IPS DF 6.9 (cell line): ENCODE measurements at regions not wholly inside any gene's neighbourhood (a gene's known extent, or its start where the extent isn't known, plus 50 kb on each side); places are given as distances from the start of the nearest gene placed in this dataset.

Source experiments
- DNase-seq: peaks from one replicate; pipeline ENCODE4 v3.0.0-alpha.2; 2013; ENCODE audit warnings: low read depth, low spot score
- H3K27ac ChIP-seq: one replicate; pipeline ENCODE4 v1.5.1; 2013; ENCODE audit warnings: low read length, control low read depth
- H3K27me3 ChIP-seq: 2 replicates; pipeline ENCODE4 v1.6.1; 2013; ENCODE audit warnings: mild to moderate bottlenecking, low read length; ENCODE audit not compliant: control insufficient read depth, insufficient read depth
- H3K36me3 ChIP-seq: 2 replicates; pipeline ENCODE4 v1.6.1; 2013; ENCODE audit warnings: low read length; ENCODE audit not compliant: control insufficient read depth, insufficient read depth
- H3K4me1 ChIP-seq: 2 replicates; pipeline ENCODE4 v1.6.1; 2013; ENCODE audit warnings: low read length; ENCODE audit not compliant: control insufficient read depth, insufficient read depth
- H3K4me3 ChIP-seq: 2 replicates; pipeline ENCODE4 v1.5.1; 2013; ENCODE audit warnings: mild to moderate bottlenecking, low read length
- H3K9me3 ChIP-seq: 2 replicates; pipeline ENCODE4 v1.6.1; 2013; ENCODE audit warnings: low read length, inconsistent platforms; ENCODE audit not compliant: control insufficient read depth, insufficient read depth
- WGBS: extraction: QIAGEN DNeasy Blood & Tissue Kit; methylation state at CpG from one replicate; pipeline ENCODE4 v1.1.7; 2013; ENCODE audit warnings: mixed read lengths, missing lambda C conversion rate; ENCODE audit not compliant: insufficient read length, insufficient coverage; 5-methylcytosine and 5-hydroxymethylcytosine counted together

DNA sequence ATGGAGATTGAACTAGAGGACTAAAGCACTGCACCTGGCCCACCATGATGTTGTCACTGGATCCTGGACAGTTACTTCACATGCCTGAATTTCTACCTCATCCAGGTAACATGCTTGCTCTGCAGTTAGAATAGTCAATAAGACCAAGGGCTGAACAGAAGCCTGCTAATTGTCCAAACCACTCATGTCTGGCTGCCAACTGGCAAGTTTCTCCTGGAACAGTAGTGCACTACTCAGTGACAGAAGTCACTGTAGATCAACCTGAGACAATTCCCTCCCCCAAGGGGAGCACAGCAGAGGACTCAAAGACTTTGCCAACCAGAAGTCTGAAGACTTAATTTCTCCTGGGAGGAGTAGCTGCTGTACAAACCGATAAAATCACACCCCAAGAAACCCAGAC, 454.6 kb upstream of the MARCKS start:
- Histone ChIP-seq H3K4me1 (no peaks in the 10 kb centered on the region), H3K27ac (no peak overlapping the region)
- no CpG with 5 or more reads among the region's 1 CpG for WGBS

DNA sequence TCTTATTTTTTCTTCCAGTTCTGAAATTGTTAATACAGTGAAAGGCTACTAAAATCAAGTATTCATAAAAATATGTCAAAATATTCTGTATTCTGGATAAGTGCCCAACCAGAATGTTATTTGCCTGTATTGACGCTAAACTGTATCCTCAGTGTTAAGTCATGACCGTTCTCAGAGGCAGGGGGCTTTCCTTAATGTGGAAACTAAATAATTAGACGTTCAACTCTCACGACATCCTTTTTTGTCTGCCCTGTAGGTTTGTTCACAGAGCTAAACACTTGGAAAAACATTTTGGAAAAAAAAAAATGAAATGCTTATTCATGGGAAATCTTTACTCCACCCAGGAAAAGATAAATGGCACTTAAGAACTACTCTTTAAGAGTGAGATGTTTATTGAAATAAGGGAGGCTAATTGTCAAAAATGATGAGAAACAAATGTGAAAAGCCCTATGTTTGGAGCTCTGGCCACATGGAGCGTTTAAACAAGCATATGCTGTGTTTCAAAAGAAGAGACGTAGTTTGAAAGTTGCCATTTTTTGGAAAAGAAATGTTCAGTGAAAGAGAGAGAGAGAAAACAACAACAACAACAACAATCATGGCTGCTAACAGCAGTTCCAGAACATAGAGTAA, 453.1 kb upstream of the MARCKS start:
- DNase-seq = no peak
- no peak overlapping the region for H3K27ac ChIP-seq
- H3K27me3 ChIP-seq = no peaks in the 10 kb centered on the region
- H3K4me3 ChIP-seq = no peak overlapping the region
- H3K36me3 ChIP-seq = no peaks in the 10 kb centered on the region
- WGBS = no CpG with 5 or more reads among the region's 6 CpGs
- H3K9me3 ChIP-seq = no peaks in the 10 kb centered on the region
- no peaks in the 10 kb centered on the region for H3K4me1 ChIP-seq

More for the DNA sequence above, 454.6 kb upstream of the MARCKS start:
- Histone ChIP-seq H3K4me3 (no peak overlapping the region), H3K36me3 (no peaks in the 10 kb centered on the region), H3K27me3 (no peaks in the 10 kb centered on the region), H3K9me3 (no peaks in the 10 kb centered on the region)
- no peak for DNase-seq

DNA sequence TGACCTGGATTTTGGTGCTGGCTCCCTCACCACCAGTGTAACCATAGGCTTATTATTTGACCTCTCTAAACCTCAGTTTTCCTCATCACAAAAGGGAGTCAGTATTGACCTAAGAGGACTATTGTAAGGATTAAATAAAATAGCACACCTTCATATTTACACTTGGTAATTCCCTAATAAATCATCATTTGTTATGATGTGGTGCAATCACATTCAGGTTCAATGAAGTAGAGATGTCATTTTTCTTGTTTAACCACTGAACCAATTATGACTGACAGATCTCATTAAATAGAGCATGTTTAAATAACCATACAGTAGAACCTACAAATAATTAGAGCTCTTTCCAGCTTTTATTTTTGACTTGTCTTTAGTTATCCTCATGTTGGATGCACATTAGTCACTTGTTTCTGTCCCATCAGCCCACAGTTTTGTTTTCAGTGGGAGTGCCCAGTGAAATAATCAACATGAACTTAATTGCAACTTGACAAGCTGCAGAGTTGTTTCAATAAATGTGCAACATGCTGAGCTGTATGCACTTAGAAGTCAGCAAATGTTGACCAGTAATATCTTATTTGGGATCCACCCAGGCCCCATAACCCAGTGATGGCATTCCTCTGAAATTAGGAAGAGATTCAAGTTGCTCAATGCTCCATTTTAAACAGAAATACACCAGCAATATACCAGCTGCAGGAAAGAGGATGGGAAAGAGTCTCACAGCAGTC, 451.7 kb upstream of the MARCKS start:
- no peak for DNase-seq

DNA sequence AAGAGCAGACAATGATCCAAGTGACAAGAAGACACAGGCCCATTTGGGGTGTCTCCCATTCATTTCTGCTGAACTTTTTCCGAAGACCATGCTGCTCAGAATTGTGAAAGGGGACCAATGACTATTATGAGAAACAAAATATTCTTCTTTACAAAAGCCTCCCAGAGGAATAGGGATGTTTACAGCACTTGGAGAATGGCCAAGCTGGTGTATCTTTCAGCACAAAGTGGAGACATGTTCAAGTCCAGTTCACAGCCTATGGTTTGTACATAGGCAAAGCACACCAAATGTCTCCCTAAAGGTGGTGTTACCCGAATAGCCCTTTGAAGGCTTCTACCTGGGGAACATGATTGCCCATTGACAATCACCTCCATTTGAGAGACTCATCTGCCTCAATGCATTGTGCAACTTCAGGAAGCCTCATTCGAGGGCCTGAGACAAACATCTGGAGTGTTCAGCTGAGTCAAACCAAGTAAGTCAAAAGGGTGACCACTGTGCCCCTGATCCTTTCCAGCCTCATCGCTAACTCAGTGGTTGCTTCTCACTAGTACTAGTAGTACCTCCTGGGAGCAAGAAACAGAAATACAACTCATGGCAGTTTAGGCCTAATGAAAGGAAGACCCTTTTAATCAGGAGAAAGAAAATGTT, 451.0 kb upstream of the MARCKS start:
- no peaks in the 10 kb centered on the region for H3K36me3 ChIP-seq

More for the DNA sequence above, 451.7 kb upstream of the MARCKS start:
- Histone ChIP-seq H3K4me3 (no peak overlapping the region), H3K36me3 (no peaks in the 10 kb centered on the region), H3K4me1 (no peaks in the 10 kb centered on the region), H3K9me3 (no peaks in the 10 kb centered on the region), H3K27ac (no peak overlapping the region), H3K27me3 (no peaks in the 10 kb centered on the region)

DNA sequence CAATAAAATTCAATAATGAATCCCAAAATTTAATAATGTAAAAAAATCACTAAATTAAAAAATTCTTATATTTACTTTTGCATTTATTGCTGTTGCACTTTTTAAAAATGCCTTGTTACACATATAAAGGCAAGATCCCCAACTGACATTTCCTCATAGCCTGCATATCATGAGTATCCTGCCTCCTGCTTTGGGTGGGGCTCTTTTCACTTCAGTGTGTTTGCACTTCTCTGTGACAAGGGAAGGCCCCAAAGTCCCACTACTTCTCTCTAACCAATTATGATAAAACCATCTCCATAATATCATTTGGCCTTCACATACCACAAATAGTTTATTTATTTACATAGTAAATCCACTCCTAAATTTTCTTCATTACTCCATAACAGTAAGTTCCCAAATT, 446.1 kb upstream of the MARCKS start:
- Histone ChIP-seq H3K4me3 (no peak overlapping the region), H3K9me3 (no peaks in the 10 kb centered on the region), H3K27me3 (no peaks in the 10 kb centered on the region), H3K36me3 (no peaks in the 10 kb centered on the region), H3K27ac (no peak overlapping the region), H3K4me1 (no peaks in the 10 kb centered on the region)
- no peak for DNase-seq

More for the DNA sequence above, 451.0 kb upstream of the MARCKS start:
- Histone ChIP-seq H3K27ac (no peak overlapping the region), H3K9me3 (no peaks in the 10 kb centered on the region), H3K4me3 (no peak overlapping the region), H3K4me1 (no peaks in the 10 kb centered on the region), H3K27me3 (no peaks in the 10 kb centered on the region)
- no peak for DNase-seq
- WGBS = no CpG with 5 or more reads among the region's 4 CpGs

DNA sequence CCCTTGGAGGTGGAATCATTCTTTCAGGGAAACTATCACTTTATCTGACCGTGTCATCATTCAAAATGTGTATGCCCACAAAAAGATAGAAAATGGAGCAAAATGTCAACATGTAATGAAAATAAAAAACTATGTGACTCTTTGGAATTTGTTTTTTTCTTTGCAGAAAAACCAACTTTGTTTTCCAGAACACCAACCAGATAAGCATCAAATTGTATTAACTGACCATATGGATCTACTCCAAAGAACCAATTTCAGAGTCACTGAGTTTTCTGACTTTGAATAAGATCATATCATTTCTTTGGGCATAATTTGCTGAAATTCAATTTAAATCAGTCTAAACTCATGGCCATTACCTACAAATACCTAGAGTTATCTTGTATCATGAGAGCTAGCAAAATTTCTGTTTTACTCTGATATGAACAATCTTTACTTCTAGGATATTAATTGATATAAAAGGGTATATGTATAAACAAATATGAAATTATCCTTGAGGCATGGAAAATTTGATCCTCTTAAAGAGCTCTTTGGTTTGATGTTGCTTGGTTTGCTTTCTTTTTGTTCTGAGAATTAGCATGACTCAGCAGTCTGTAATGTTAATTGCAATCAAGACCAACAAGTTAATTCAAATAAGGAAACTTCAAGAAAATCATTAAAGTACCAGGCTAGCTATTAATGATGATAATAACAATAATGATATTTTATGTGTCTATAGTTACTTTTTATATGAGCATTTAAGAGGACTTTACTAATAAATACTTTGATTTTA, 444.4 kb upstream of the MARCKS start:
- WGBS = no CpG with 5 or more reads among the region's 1 CpG
- no peak overlapping the region for H3K4me3 ChIP-seq
- H3K27me3 ChIP-seq = no peaks in the 10 kb centered on the region
- DNase-seq = no peak
- H3K36me3 ChIP-seq = no peaks in the 10 kb centered on the region
- H3K27ac ChIP-seq = no peak overlapping the region
- H3K4me1 ChIP-seq = no peaks in the 10 kb centered on the region
- H3K9me3 ChIP-seq = no peaks in the 10 kb centered on the region

DNA sequence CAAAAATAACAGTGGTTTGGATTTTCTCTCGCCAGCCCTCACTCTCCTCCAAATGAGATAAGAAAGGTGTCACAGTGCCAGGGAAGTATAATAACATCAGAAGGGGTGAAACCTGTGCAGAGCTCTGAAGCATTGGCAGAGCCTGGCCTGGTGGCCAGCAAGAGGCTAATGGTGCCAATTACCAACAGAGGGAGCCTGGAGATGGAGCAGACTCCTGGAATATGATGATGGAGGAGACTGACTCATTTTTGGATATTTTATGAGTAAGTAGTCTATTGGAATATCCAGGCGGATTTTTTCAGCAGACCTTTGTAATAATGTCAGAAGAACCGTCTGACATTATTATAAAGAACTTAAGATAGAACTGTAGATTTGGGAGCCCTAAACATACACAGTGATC, 442.6 kb upstream of the MARCKS start:
- no peak for DNase-seq
- Histone ChIP-seq H3K27me3 (no peaks in the 10 kb centered on the region), H3K9me3 (no peaks in the 10 kb centered on the region), H3K4me1 (no peaks in the 10 kb centered on the region), H3K36me3 (no peaks in the 10 kb centered on the region), H3K4me3 (no peak overlapping the region), H3K27ac (no peak overlapping the region)
- WGBS = no CpG with 5 or more reads among the region's 3 CpGs

DNA sequence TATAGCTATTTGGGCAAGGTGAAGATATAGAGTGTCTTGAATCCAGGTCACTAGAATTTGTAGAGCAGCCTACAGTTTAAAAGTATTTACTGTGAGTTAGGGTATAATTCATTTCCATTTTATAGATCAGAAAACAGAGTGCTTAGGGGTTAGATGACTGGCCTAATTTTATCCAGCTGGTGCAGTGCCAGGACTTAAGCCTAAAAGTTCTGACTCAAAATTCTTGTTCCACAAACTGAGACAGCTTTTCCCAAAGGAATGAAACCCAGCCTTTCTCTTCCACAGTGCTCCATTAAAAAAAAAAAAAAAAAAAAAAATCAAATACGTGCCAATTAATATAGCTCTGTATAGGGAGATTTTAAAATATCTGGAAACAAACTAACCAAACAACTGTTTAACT, 441.0 kb upstream of the MARCKS start:
- no peaks in the 10 kb centered on the region for H3K36me3 ChIP-seq
- no peaks in the 10 kb centered on the region for H3K9me3 ChIP-seq
- H3K27me3 ChIP-seq = no peaks in the 10 kb centered on the region
- H3K4me3 ChIP-seq = no peak overlapping the region
- DNase-seq = no peak
- H3K27ac ChIP-seq = no peak overlapping the region
- no CpG with 5 or more reads among the region's 1 CpG for WGBS
- H3K4me1 ChIP-seq = no peaks in the 10 kb centered on the region

DNA sequence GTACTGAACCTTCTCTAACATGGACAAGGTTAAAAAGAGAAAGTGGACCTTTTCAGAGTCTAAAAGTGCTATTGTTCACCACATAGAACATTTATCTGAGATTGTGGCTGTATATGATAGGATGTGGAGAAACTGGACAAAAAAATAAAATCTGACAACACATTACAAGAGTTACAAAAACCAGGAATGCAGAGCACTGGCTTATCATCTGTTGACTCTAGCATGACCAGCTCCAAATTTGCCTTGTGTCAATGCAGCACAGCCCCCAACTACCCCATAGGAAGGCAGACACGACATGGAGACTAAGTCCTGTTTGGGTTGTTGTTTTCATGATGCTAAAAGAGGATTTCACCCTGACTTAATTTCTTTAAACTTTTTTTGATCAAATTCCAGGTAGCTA, 436.9 kb upstream of the MARCKS start:
- Histone ChIP-seq H3K4me1 (no peaks in the 10 kb centered on the region), H3K36me3 (no peaks in the 10 kb centered on the region), H3K27ac (no peak overlapping the region), H3K9me3 (no peaks in the 10 kb centered on the region), H3K27me3 (no peaks in the 10 kb centered on the region), H3K4me3 (no peak overlapping the region)
- WGBS = no CpG with 5 or more reads among the region's 1 CpG
- no peak for DNase-seq

DNA sequence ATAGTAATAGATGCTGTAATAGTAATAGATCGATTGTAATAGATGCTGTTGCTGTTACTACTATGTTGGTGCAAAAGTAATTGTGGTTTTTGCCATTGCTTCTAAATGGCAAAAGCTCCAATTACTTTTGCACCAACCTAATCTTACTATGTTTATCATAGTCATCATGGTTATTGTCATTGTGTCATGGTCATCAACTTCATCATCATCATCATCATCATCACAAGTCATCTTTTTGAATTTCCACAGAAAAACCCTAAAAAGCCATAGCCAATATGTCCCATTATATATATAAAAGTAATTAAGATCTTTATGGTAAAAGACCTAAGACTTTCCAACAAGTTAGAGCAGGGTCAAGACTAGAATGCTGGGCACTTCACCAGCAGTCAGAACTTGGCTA, 435.1 kb upstream of the MARCKS start:
- 100% methylated on average over 1 of the region's 1 CpG for WGBS

More for the DNA sequence above, 435.1 kb upstream of the MARCKS start:
- no peak for DNase-seq
- no peak overlapping the region for H3K4me3 ChIP-seq
- no peak overlapping the region for H3K27ac ChIP-seq
- H3K27me3 ChIP-seq = no peaks in the 10 kb centered on the region
- no peaks in the 10 kb centered on the region for H3K9me3 ChIP-seq
- H3K36me3 ChIP-seq = no peaks in the 10 kb centered on the region
- H3K4me1 ChIP-seq = no peaks in the 10 kb centered on the region
